ENCODE measurements at regions not wholly inside any gene's neighbourhood (a gene's known extent, or its start where the extent isn't known, plus 50 kb on each side); places are given as distances from the start of the nearest gene placed in this dataset.

GRCh38 chr9:89929315-89929672 is 324.5 kb downstream of the GADD45G start:
- 85% methylated on average over 3 of the region's 3 CpGs; no CpG with 5 or more reads in 1 of the 2 donors for WGBS, 2 donors (ENCODE audit: low coverage in 1 of 2)
- intact Hi-C loops (cut with DNase I; ENCODE audit: low total_unique reads) = no loop called here
- in situ Hi-C loops (cut with MboI; ENCODE audit: low pct_ligation_motif_present in 1 of 4, low pct_unique_long_range_greater_than_20kb in 1 of 4, low sequenced_read_pairs in 3 of 4) = loop anchor here in 1 of 4 donors (10.0 kb wide), 1 partner anchor 324 kb away; the partner anchor contains the start of gene GADD45G
- H3K9me3 ChIP-seq = no peaks in the 10 kb centered on the region
- H3K4me1 ChIP-seq = peaks cover 0 to 16% (median 5%) of the 10 kb centered on the region in 4 donors
- no peak for DNase-seq
- no peaks in the 10 kb centered on the region for H3K36me3 ChIP-seq
- no peaks in the 10 kb centered on the region for H3K27me3 ChIP-seq
- no peak overlapping the region for H3K4me3 ChIP-seq
- TF ChIP-seq CTCF (IDR thresholded peaks at IDR 0.05) (no peak), POLR2A (IDR thresholded peaks at IDR 0.05) (no peak), EP300 (IDR thresholded peaks at IDR 0.05; ENCODE audit: low read depth) (no peak), POLR2AphosphoS5 (IDR thresholded peaks at IDR 0.05) (no peak)
- no peak overlapping the region for H3K27ac ChIP-seq

GRCh38 chr9:89929673-89930480 is 325.1 kb downstream of the GADD45G start:
- no peaks in the 10 kb centered on the region for H3K9me3 ChIP-seq
- no peaks in the 10 kb centered on the region for H3K27me3 ChIP-seq
- in situ Hi-C loops (cut with MboI; ENCODE audit: low pct_ligation_motif_present in 1 of 4, low pct_unique_long_range_greater_than_20kb in 1 of 4, low sequenced_read_pairs in 3 of 4) = loop anchor here in 1 of 4 donors (10.0 kb wide), 1 partner anchor 325 kb away; the partner anchor contains the start of gene GADD45G
- TF ChIP-seq CTCF (IDR thresholded peaks at IDR 0.05) (no peak), POLR2A (IDR thresholded peaks at IDR 0.05) (no peak), POLR2AphosphoS5 (IDR thresholded peaks at IDR 0.05) (no peak), EP300 (IDR thresholded peaks at IDR 0.05; ENCODE audit: low read depth) (no peak)
- no peak overlapping the region for H3K27ac ChIP-seq
- intact Hi-C loops (cut with DNase I; ENCODE audit: low total_unique reads) = no loop called here
- H3K4me3 ChIP-seq = no peak overlapping the region
- peaks cover 0 to 16% (median 5%) of the 10 kb centered on the region in 4 donors for H3K4me1 ChIP-seq
- 43 to 48% methylated on average over 4 to 9 of the region's 9 CpGs for WGBS, 2 donors (ENCODE audit: low coverage in 1 of 2)
- no peak for DNase-seq
- no peaks in the 10 kb centered on the region for H3K36me3 ChIP-seq

GRCh38 chr9:89933578-89933977 is 328.8 kb downstream of the GADD45G start:
- WGBS, 2 donors (ENCODE audit: low coverage in 1 of 2) = 70 to 71% methylated on average over 3 to 4 of the region's 4 CpGs
- Histone ChIP-seq H3K9me3 (no peaks in the 10 kb centered on the region), H3K27me3 (no peaks in the 10 kb centered on the region), H3K27ac (no peak overlapping the region), H3K4me1 (peaks cover 0 to 13% (median 2%) of the 10 kb centered on the region in 4 donors), H3K4me3 (no peak overlapping the region), H3K36me3 (no peaks in the 10 kb centered on the region)
- TF ChIP-seq POLR2AphosphoS5 (IDR thresholded peaks at IDR 0.05) (no peak), EP300 (IDR thresholded peaks at IDR 0.05; ENCODE audit: low read depth) (no peak), POLR2A (IDR thresholded peaks at IDR 0.05) (no peak), CTCF (IDR thresholded peaks at IDR 0.05) (no peak)
- in situ Hi-C loops (cut with MboI; ENCODE audit: low pct_ligation_motif_present in 1 of 4, low pct_unique_long_range_greater_than_20kb in 1 of 4, low sequenced_read_pairs in 3 of 4) = no loop called here
- DNase-seq = no peak
- intact Hi-C loops (cut with DNase I; ENCODE audit: low total_unique reads) = no loop called here

- WGBS, 2 donors (ENCODE audit: low coverage in 1 of 2) = 73 to 80% methylated on average over 3 to 6 of the region's 6 CpGs
- DNase-seq = no peak
- Histone ChIP-seq H3K36me3 (no peaks in the 10 kb centered on the region), H3K4me1 (peaks cover 0 to 8% (median 2%) of the 10 kb centered on the region in 4 donors), H3K27ac (peak overlapping the region in 1 of 4 donors; percentile 12), H3K9me3 (no peaks in the 10 kb centered on the region), H3K27me3 (no peaks in the 10 kb centered on the region), H3K4me3 (no peak overlapping the region)
- TF ChIP-seq CTCF (IDR thresholded peaks at IDR 0.05) = no peak
- TF ChIP-seq EP300 (IDR thresholded peaks at IDR 0.05; ENCODE audit: low read depth) = no peak
- no peak for TF ChIP-seq POLR2A (IDR thresholded peaks at IDR 0.05)
- TF ChIP-seq POLR2AphosphoS5 (IDR thresholded peaks at IDR 0.05) = no peak
- intact Hi-C loops (cut with DNase I; ENCODE audit: low total_unique reads) (no loop called here), in situ Hi-C loops (cut with MboI; ENCODE audit: low pct_ligation_motif_present in 1 of 4, low pct_unique_long_range_greater_than_20kb in 1 of 4, low sequenced_read_pairs in 3 of 4) (no loop called here)
These were observed 330.3 kb downstream of the GADD45G start for GRCh38 chr9:89935115-89935514.
